ENCODE measurements at regions not wholly inside any gene's neighbourhood (a gene's known extent, or its start where the extent isn't known, plus 50 kb on each side); places are given as distances from the start of the nearest gene placed in this dataset.

DNA sequence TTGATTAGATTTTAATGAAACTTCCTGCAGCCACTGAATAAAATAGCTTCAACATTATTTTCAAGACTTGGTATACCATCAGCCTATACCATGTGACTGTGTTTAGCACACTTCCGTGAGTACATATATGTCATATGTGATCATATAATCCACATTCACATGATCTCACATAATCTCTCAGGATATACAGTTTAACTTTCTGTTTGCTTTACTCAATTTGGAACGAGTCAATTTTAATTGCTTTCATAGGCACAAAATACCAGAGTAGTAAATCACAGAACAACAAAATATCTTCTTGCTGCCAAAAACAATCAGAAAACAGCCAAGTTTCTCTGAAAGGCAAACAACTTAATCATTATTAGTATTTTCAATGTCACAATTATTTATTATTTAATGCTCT is 731.1 kb upstream of the DIAPH2 start:
- TF ChIP-seq FOXP2 (optimal IDR thresholded peaks at IDR 0.05; ENCODE audit: borderline replicate concordance, extremely low read depth, extremely low read length, insufficient read depth) (no peak), SIN3A (IDR thresholded peaks at IDR 0.05; ENCODE audit: borderline replicate concordance, insufficient read depth, low read length) (no peak), POLR2AphosphoS5 (IDR thresholded peaks at IDR 0.05; ENCODE audit: low read depth, low read length) (no peak), TAF1 (IDR thresholded peaks at IDR 0.05; ENCODE audit: borderline replicate concordance, insufficient read depth, low read length) (no peak), REST (IDR thresholded peaks at IDR 0.05; ENCODE audit: insufficient read depth in 1 of 2, low read depth in 2 of 2, low read length in 2 of 2) (no peak)

DNA sequence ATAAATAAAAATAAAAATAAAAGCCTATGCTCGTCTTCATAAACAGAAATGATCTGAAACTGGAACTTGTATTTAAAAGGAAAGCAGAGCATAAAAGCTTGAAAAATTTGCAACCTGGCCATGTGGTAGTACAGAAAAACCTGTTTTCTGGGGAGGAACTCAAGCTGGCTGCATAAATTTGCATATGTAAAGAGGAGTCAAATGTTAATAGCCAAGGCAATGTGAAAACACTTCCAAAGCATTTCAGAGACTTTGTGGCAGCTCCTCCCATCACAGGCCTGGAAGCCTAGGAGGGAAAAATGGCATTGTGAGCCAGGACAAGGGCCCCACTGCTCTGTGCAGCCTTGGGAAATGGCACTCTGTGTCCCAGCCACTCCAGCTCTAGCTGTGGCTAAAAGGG is 727.9 kb upstream of the DIAPH2 start:
- TF ChIP-seq SIN3A (IDR thresholded peaks at IDR 0.05; ENCODE audit: borderline replicate concordance, insufficient read depth, low read length) (no peak), TAF1 (IDR thresholded peaks at IDR 0.05; ENCODE audit: borderline replicate concordance, insufficient read depth, low read length) (no peak), POLR2AphosphoS5 (IDR thresholded peaks at IDR 0.05; ENCODE audit: low read depth, low read length) (no peak), FOXP2 (optimal IDR thresholded peaks at IDR 0.05; ENCODE audit: borderline replicate concordance, extremely low read depth, extremely low read length, insufficient read depth) (no peak), REST (IDR thresholded peaks at IDR 0.05; ENCODE audit: insufficient read depth in 1 of 2, low read depth in 2 of 2, low read length in 2 of 2) (no peak)

DNA sequence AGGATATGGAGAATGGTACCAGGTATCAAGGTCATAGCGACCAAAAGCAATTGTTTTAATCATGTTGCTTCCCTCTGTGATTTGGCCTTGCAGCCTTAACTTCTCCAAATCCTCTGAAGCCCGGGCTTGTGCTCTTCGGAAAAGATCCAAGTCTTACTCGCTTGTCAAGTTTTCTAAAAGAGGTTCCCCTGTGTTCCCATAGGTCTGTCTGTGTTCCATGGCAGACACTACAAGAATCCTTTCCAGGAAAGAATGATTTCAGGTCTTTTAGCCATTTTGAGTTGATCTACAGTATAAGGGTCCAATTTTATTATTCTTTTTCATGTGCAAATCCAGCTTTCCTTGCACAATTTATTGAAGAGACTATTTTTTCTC is 710.6 kb upstream of the DIAPH2 start:
- TF ChIP-seq TAF1 (IDR thresholded peaks at IDR 0.05; ENCODE audit: borderline replicate concordance, insufficient read depth, low read length) (no peak), POLR2AphosphoS5 (IDR thresholded peaks at IDR 0.05; ENCODE audit: low read depth, low read length) (no peak), SIN3A (IDR thresholded peaks at IDR 0.05; ENCODE audit: borderline replicate concordance, insufficient read depth, low read length) (no peak), FOXP2 (optimal IDR thresholded peaks at IDR 0.05; ENCODE audit: borderline replicate concordance, extremely low read depth, extremely low read length, insufficient read depth) (no peak)

GRCh38 chrX:95974890-95975289 is 709.8 kb upstream of the DIAPH2 start:
- TF ChIP-seq SIN3A (IDR thresholded peaks at IDR 0.05; ENCODE audit: borderline replicate concordance, insufficient read depth, low read length) (no peak), TAF1 (IDR thresholded peaks at IDR 0.05; ENCODE audit: borderline replicate concordance, insufficient read depth, low read length) (no peak), FOXP2 (optimal IDR thresholded peaks at IDR 0.05; ENCODE audit: borderline replicate concordance, extremely low read depth, extremely low read length, insufficient read depth) (no peak), REST (IDR thresholded peaks at IDR 0.05; ENCODE audit: insufficient read depth in 1 of 2, low read depth in 2 of 2, low read length in 2 of 2) (no peak), POLR2AphosphoS5 (IDR thresholded peaks at IDR 0.05; ENCODE audit: low read depth, low read length) (no peak)

DNA sequence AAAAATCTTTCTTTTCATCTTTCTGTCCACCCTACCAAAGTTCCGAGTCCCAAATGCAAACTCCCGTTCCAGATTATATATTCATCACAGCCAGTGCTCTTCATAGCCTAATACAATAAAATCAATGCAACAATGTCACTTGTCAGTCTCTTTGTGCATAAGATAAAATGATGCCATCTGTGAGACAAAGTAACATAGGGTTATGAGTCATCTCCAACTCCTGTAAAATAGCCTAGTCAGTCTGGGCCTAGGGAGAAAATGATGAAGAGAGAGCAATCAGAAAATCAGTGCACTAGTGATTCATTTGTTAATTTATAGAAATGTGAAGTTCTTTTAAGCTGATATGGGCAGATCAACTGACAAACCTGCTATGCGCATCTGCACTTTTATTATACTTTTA is 689.1 kb upstream of the DIAPH2 start:
- TF ChIP-seq TAF1 (IDR thresholded peaks at IDR 0.05; ENCODE audit: borderline replicate concordance, insufficient read depth, low read length) (no peak), FOXP2 (optimal IDR thresholded peaks at IDR 0.05; ENCODE audit: borderline replicate concordance, extremely low read depth, extremely low read length, insufficient read depth) (no peak), SIN3A (IDR thresholded peaks at IDR 0.05; ENCODE audit: borderline replicate concordance, insufficient read depth, low read length) (no peak), REST (IDR thresholded peaks at IDR 0.05; ENCODE audit: insufficient read depth in 1 of 2, low read depth in 2 of 2, low read length in 2 of 2) (no peak), POLR2AphosphoS5 (IDR thresholded peaks at IDR 0.05; ENCODE audit: low read depth, low read length) (no peak)
